ENCODE measurements at regions not wholly inside any gene's neighbourhood (a gene's known extent, or its start where the extent isn't known, plus 50 kb on each side); places are given as distances from the start of the nearest gene placed in this dataset.

GRCh38 chr14:96661244-96661969 lies 135.8 kb upstream of the VRK1 start (continued):
- TF ChIP-seq CTCF (IDR thresholded peaks at IDR 0.05 in 2 of 3, conservative IDR thresholded peaks at IDR 0.05 in 1 of 3; ENCODE audit: borderline replicate concordance in 1 of 3, insufficient read depth in 1 of 3, low read depth in 2 of 3, low read length in 2 of 3) (no peak), REST (IDR thresholded peaks at IDR 0.05; ENCODE audit: low read depth) (no peak)

- Histone ChIP-seq H3K27ac (ENCODE audit: low read depth, low read length) (no peak overlapping the region), H3K27me3 (ENCODE audit: insufficient read depth, low read length) (peaks cover 45% of the 10 kb centered on the region), H3K4me1 (ENCODE audit: control insufficient read depth in 1 of 2, insufficient read depth in 2 of 2, low read length in 2 of 2) (no peaks in the 10 kb centered on the region), H3K9ac (ENCODE audit: low read length) (no peak overlapping the region), H3K9me3 (ENCODE audit: control insufficient read depth in 1 of 2, insufficient read depth in 1 of 2, low read depth in 1 of 2, low read length in 2 of 2) (no peaks in the 10 kb centered on the region), H3K36me3 (ENCODE audit: control insufficient read depth in 1 of 2, insufficient read depth in 2 of 2, low read length in 2 of 2) (no peaks in the 10 kb centered on the region), H4K20me1 (ENCODE audit: insufficient read depth) (no peaks in the 10 kb centered on the region), H3K4me2 (ENCODE audit: low read length) (no peak overlapping the region), H2AFZ (ENCODE audit: low read depth, low read length, poor library complexity, severe bottlenecking) (no peak overlapping the region), H3K79me2 (ENCODE audit: insufficient read depth, low read length) (no peaks in the 10 kb centered on the region), H3K4me3 (replicated peaks in 1 of 2; ENCODE audit: low read depth in 1 of 2, low read length in 2 of 2) (no peak overlapping the region), H3K9me2 (ENCODE audit: insufficient read depth) (no peaks in the 10 kb centered on the region)
- POLR2A ChIA-PET, result no interaction called here
- no peak for DNase-seq (ENCODE audit: low read depth, low spot score)
- RAD21 ChIA-PET (ENCODE audit: low non-redundant PET in 1 of 2, low total read pairs in 2 of 2, uncharacterized antibody in 2 of 2, unreplicated experiment in 2 of 2), result no interaction called here
- CTCF ChIA-PET, result no interaction called here
- intact Hi-C loops (cut with micrococcal nuclease), result no loop called here
- no TSS peak for BruUV-seq (replicated peaks)
- no peak for ATAC-seq
- TF ChIP-seq TCF7L2 (IDR thresholded peaks at IDR 0.05; ENCODE audit: borderline replicate concordance, extremely low read depth, insufficient read depth, insufficient read length), result no peak
- no peak for TF ChIP-seq POLR2AphosphoS5 (IDR thresholded peaks at IDR 0.05; ENCODE audit: low read depth, low read length)
- no peak for TF ChIP-seq YY1 (IDR thresholded peaks at IDR 0.05; ENCODE audit: extremely low read depth, insufficient replicate concordance, low read depth, low read length)
- no peak for TF ChIP-seq ZNF274 (IDR thresholded peaks at IDR 0.05; ENCODE audit: low read depth, low read length)
- TF ChIP-seq ZBTB33 (IDR thresholded peaks at IDR 0.05; ENCODE audit: extremely low read depth, insufficient replicate concordance, low read length), result no peak
- no peak for TF ChIP-seq REST (IDR thresholded peaks at IDR 0.05; ENCODE audit: low read depth)
- TF ChIP-seq POLR2A (IDR thresholded peaks at IDR 0.05; ENCODE audit: borderline replicate concordance, extremely low read depth, insufficient read depth, insufficient read length), result no peak
Observed at GRCh38 chr14:96662116-96662970, 134.8 kb upstream of the VRK1 start.
